ENCODE measurements at regions not wholly inside any gene's neighbourhood (a gene's known extent, or its start where the extent isn't known, plus 50 kb on each side); places are given as distances from the start of the nearest gene placed in this dataset.

- no peaks in the 10 kb centered on the region for H3K27me3 Mint-ChIP-seq (ENCODE audit: low read depth in 2 of 2)
- H3K9me3 Mint-ChIP-seq, result peaks cover 3 to 16% of the 10 kb centered on the region in 2 donors
- no peak overlapping the region for H3K4me3 ChIP-seq (ENCODE audit: low read length)
- H3K27ac ChIP-seq (ENCODE audit: low read length), result no peak overlapping the region
- H3K4me3 Mint-ChIP-seq, result no peak overlapping the region
- no peak overlapping the region for H3K27ac Mint-ChIP-seq
- intact Hi-C loops (cut with micrococcal nuclease), result no loop called here
- TF ChIP-seq, protein P1, sequence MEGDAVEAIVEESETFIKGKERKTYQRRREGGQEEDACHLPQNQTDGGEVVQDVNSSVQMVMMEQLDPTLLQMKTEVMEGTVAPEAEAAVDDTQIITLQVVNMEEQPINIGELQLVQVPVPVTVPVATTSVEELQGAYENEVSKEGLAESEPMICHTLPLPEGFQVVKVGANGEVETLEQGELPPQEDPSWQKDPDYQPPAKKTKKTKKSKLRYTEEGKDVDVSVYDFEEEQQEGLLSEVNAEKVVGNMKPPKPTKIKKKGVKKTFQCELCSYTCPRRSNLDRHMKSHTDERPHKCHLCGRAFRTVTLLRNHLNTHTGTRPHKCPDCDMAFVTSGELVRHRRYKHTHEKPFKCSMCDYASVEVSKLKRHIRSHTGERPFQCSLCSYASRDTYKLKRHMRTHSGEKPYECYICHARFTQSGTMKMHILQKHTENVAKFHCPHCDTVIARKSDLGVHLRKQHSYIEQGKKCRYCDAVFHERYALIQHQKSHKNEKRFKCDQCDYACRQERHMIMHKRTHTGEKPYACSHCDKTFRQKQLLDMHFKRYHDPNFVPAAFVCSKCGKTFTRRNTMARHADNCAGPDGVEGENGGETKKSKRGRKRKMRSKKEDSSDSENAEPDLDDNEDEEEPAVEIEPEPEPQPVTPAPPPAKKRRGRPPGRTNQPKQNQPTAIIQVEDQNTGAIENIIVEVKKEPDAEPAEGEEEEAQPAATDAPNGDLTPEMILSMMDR (IDR thresholded peaks at IDR 0.05), result no peak
- H3K4me1 Mint-ChIP-seq, result no peaks in the 10 kb centered on the region
- H3K9me3 ChIP-seq (ENCODE audit: control insufficient read depth, insufficient read depth, low read length), result peaks cover 2% of the 10 kb centered on the region
- DNase-seq, result no peak
- no peaks in the 10 kb centered on the region for H3K27me3 ChIP-seq (ENCODE audit: control insufficient read depth, insufficient read depth, low read length)
- H3K36me3 Mint-ChIP-seq, result no peaks in the 10 kb centered on the region
- H3K4me1 ChIP-seq (ENCODE audit: control insufficient read depth, insufficient read depth, low read length), result no peaks in the 10 kb centered on the region
- H3K36me3 ChIP-seq (ENCODE audit: control insufficient read depth, insufficient read depth, low read length), result no peaks in the 10 kb centered on the region
- no peak for ATAC-seq
These were observed 848.8 kb downstream of the TFAP2A start for GRCh38 chr6:9566096-9566495.

- no peaks in the 10 kb centered on the region for H3K27me3 ChIP-seq (ENCODE audit: control insufficient read depth, insufficient read depth, low read length)
- no peak overlapping the region for H3K4me3 ChIP-seq (ENCODE audit: low read length)
- H3K9me3 ChIP-seq (ENCODE audit: control insufficient read depth, insufficient read depth, low read length), result peaks cover 2% of the 10 kb centered on the region
- Mint-ChIP-seq H3K36me3 (no peaks in the 10 kb centered on the region), H3K9me3 (peaks cover 8 to 14% of the 10 kb centered on the region in 2 donors), H3K27me3 (ENCODE audit: low read depth in 2 of 2) (no peaks in the 10 kb centered on the region), H3K4me1 (no peaks in the 10 kb centered on the region), H3K27ac (no peak overlapping the region), H3K4me3 (no peak overlapping the region)
- 61% methylated on average over 3 of the region's 3 CpGs for WGBS (ENCODE audit: insufficient coverage)
- no peaks in the 10 kb centered on the region for H3K36me3 ChIP-seq (ENCODE audit: control insufficient read depth, insufficient read depth, low read length)
- intact Hi-C loops (cut with micrococcal nuclease), result no loop called here
- H3K27ac ChIP-seq (ENCODE audit: low read length), result no peak overlapping the region
- no peaks in the 10 kb centered on the region for H3K4me1 ChIP-seq (ENCODE audit: control insufficient read depth, insufficient read depth, low read length)
- TF ChIP-seq, protein P1 (IDR thresholded peaks at IDR 0.05), result no peak
- ATAC-seq, result no peak
- DNase-seq, result no peak
These were observed 850.9 kb downstream of the TFAP2A start for GRCh38 chr6:9564021-9564420.

GRCh38 chr6:9563568-9563967 lies 851.3 kb downstream of the TFAP2A start:
- Mint-ChIP-seq H3K9me3 (peaks cover 8 to 15% of the 10 kb centered on the region in 2 donors), H3K4me1 (no peaks in the 10 kb centered on the region), H3K27me3 (ENCODE audit: low read depth in 2 of 2) (no peaks in the 10 kb centered on the region), H3K36me3 (no peaks in the 10 kb centered on the region), H3K27ac (no peak overlapping the region), H3K4me3 (no peak overlapping the region)
- Histone ChIP-seq H3K27me3 (ENCODE audit: control insufficient read depth, insufficient read depth, low read length) (no peaks in the 10 kb centered on the region), H3K4me1 (ENCODE audit: control insufficient read depth, insufficient read depth, low read length) (no peaks in the 10 kb centered on the region), H3K27ac (ENCODE audit: low read length) (no peak overlapping the region), H3K4me3 (ENCODE audit: low read length) (no peak overlapping the region), H3K36me3 (ENCODE audit: control insufficient read depth, insufficient read depth, low read length) (no peaks in the 10 kb centered on the region), H3K9me3 (ENCODE audit: control insufficient read depth, insufficient read depth, low read length) (peaks cover 2% of the 10 kb centered on the region)
- intact Hi-C loops (cut with micrococcal nuclease), result no loop called here
- DNase-seq, result no peak
- TF ChIP-seq, protein P1 (IDR thresholded peaks at IDR 0.05), result no peak
- WGBS (ENCODE audit: insufficient coverage), result no CpG with 5 or more reads among the region's 1 CpG
- ATAC-seq, result no peak

DNA sequence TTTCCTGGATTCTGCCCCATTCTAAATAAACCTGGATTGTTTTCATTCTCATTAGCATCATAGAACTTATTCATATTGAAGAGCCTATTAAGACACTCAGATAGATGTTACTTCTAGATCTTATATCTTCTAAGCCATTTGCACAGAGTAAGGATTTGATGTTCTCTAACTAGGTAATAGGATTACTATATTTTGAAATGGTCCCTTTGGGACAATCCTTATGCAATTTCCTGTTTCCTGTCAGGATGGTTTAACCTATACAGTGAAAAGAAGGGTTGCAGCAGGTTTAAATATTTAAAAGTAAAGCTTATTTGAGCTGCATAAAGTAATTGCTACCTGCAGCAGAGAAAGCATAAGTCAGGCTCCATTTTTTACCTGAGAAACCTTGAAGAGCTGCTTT lies 860.1 kb downstream of the TFAP2A start:
- TF ChIP-seq, protein P1 (IDR thresholded peaks at IDR 0.05), result no peak
- ATAC-seq (no peak), DNase-seq (no peak)
- Histone ChIP-seq H3K27ac (ENCODE audit: low read length) (no peak overlapping the region), H3K4me1 (ENCODE audit: control insufficient read depth, insufficient read depth, low read length) (no peaks in the 10 kb centered on the region), H3K9me3 (ENCODE audit: control insufficient read depth, insufficient read depth, low read length) (peaks cover 3% of the 10 kb centered on the region), H3K36me3 (ENCODE audit: control insufficient read depth, insufficient read depth, low read length) (no peaks in the 10 kb centered on the region), H3K27me3 (ENCODE audit: control insufficient read depth, insufficient read depth, low read length) (no peaks in the 10 kb centered on the region), H3K4me3 (ENCODE audit: low read length) (no peak overlapping the region)
- H3K9me3 Mint-ChIP-seq, result peaks cover 17 to 19% of the 10 kb centered on the region in 2 donors
- H3K36me3 Mint-ChIP-seq, result no peaks in the 10 kb centered on the region
- H3K27ac Mint-ChIP-seq, result no peak overlapping the region
- intact Hi-C loops (cut with micrococcal nuclease), result no loop called here
- H3K4me1 Mint-ChIP-seq, result no peaks in the 10 kb centered on the region
- no peak overlapping the region for H3K4me3 Mint-ChIP-seq
- H3K27me3 Mint-ChIP-seq (ENCODE audit: low read depth in 2 of 2), result no peaks in the 10 kb centered on the region

Data from natural killer cell (primary cell).